IPS-20b (cell line): ENCODE measurements at regions not wholly inside any gene's neighbourhood (a gene's known extent, or its start where the extent isn't known, plus 50 kb on each side); places are given as distances from the start of the nearest gene placed in this dataset.

Source experiments
- H3K27ac ChIP-seq: one replicate; pipeline ENCODE4 v1.5.1; 2013; ENCODE audit warnings: low read length
- H3K27me3 ChIP-seq: 2 replicates; pipeline ENCODE4 v1.6.1; 2013; ENCODE audit warnings: mild to moderate bottlenecking, low read length, inconsistent platforms; ENCODE audit not compliant: insufficient read depth
- H3K36me3 ChIP-seq: 2 replicates; pipeline ENCODE4 v1.6.1; 2013; ENCODE audit warnings: low read depth, mild to moderate bottlenecking, inconsistent platforms, low read length, moderate library complexity; ENCODE audit not compliant: insufficient read depth
- H3K4me1 ChIP-seq: 2 replicates; pipeline ENCODE4 v1.6.1; 2013; ENCODE audit warnings: mild to moderate bottlenecking, control low read depth, inconsistent platforms, low read length, moderate library complexity; ENCODE audit not compliant: insufficient read depth
- H3K4me3 ChIP-seq: 2 replicates; pipeline ENCODE4 v1.5.1; 2013; ENCODE audit warnings: mild to moderate bottlenecking, low read length, inconsistent platforms
- H3K9ac ChIP-seq: 2 replicates; pipeline ENCODE4 v1.6.1; 2013; ENCODE audit warnings: low read depth, mild to moderate bottlenecking, inconsistent platforms, low read length, moderate library complexity
- H3K9me3 ChIP-seq: 2 replicates; pipeline ENCODE4 v1.6.1; 2013; ENCODE audit warnings: mild to moderate bottlenecking, low read depth, low read length, inconsistent platforms; ENCODE audit not compliant: insufficient read depth

DNA sequence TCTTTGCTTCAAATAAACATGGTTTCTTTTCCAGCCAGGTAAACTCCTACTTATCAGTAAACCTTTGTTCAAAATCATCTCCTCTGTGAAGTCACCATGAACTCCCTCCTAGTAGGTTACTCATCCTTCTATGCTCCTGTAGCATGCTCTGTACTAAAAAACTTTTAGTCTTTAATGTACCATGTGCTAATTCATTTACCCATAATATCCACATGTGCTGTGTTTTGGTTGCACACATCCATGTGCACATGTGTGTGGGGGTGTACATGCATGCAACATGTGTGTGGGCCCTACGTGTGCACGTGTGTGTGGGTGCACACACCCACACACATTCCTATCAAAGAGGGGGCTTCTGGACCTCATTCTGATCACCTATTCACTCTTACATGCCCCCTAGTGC is 259.9 kb upstream of the SP4 start:
- H3K9ac ChIP-seq: no peak overlapping the region
- peaks cover 44% of the 10 kb centered on the region; the same call in 1 of the 2 replicates for H3K27me3 ChIP-seq
- peaks cover 40% of the 10 kb centered on the region for H3K4me1 ChIP-seq
- peak overlapping the region; percentile 80 for H3K27ac ChIP-seq
- H3K9me3 ChIP-seq: no peaks in the 10 kb centered on the region
- no peaks in the 10 kb centered on the region for H3K36me3 ChIP-seq
- peak overlapping the region; percentile 10; the same call in 1 of the 2 replicates for H3K4me3 ChIP-seq

DNA sequence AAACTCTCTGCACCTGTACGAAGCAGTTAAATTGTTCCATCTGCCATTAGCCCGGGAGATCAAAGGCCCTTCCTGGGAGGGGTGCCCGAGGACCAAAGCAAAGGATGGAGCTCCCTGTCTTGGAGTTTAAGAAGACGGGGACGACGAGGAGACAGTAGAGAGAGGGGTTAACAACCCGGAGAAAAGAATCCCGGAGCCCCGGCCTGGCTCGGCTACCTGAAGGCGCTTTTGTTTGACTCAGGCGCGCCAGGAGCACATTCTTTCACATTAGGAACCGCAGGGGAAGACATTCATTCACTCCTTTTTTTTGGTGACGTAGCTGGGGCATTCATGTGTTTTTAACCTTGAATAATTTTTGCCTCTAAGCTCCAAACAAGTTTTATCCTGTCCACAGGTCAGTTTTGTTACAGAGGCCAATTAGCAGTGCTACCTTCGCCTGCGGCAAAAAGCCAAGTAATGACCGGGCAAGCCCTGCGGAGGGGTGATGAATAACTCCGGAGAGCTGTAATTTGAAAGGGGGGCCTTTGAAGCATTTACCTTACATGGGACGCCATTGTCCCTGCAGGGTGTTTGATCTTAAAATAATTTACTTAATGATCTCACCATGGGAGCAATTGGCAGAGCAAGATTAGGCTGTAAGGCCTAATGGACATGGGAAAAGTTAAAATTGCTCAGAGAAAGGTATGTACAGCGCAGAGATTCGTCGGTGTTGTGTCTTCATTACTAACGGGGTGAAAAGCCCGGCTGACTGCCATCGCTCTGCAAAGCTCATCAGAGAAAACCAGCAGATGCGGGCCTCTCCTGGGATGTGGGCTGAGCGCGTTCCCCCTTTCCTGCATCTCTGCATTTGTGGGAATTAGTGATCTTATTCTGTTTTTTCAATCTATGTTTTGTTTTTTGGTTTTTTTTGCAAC is 258.0 kb upstream of the SP4 start:
- H3K27me3 ChIP-seq: peaks cover 52% of the 10 kb centered on the region; the same call in 1 of the 2 replicates
- no peaks in the 10 kb centered on the region for H3K9me3 ChIP-seq
- H3K27ac ChIP-seq: peak overlapping the region; percentile 80
- no peaks in the 10 kb centered on the region for H3K36me3 ChIP-seq
- H3K4me3 ChIP-seq: peak overlapping the region; percentile 68
- peaks cover 40% of the 10 kb centered on the region for H3K4me1 ChIP-seq
- peak overlapping the region; percentile 72 for H3K9ac ChIP-seq

DNA sequence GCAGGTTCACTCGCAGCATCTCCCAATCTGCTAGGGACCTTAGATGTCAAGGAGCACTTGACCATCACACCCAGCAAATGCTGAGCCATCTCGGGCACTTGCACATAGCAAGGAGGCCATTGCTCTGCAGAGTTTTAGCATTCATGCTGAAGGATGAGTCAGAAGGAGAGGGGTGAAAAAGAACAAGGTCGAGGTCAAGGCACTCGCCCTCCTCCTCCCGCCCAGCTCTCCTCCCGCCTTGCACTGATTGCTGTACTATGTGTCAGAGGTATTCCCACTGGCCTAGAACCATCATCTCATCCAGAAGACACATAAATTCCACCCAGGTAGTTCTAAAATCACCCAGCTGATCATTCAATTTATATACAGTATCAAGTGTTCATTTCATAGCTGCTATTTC is 255.1 kb upstream of the SP4 start:
- Histone ChIP-seq H3K4me3 (no peak overlapping the region), H3K27ac (no peak overlapping the region), H3K4me1 (peaks cover 30% of the 10 kb centered on the region)

DNA sequence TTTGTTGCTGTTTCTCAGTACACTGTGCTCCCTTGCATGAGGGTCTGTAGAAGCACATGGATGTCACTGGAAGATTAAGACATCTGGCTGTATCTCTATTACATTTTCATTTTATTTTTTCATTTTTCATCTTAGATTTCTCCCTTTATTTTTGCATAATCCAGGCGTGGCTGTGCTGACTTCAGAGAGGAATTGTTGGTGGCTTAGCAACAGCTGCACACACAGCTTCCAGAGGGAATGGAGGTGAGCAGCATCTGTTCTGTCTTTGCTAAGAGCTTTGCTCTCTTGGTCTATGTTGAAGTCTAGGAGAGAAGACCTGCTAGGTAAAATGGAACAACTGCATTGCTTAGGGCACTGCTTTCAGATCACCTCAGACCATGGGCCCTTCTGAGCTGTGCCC is 254.4 kb upstream of the SP4 start:
- Histone ChIP-seq H3K27ac (no peak overlapping the region), H3K9me3 (no peaks in the 10 kb centered on the region), H3K9ac (no peak overlapping the region), H3K4me3 (no peak overlapping the region), H3K36me3 (no peaks in the 10 kb centered on the region), H3K27me3 (peaks cover 52% of the 10 kb centered on the region; the same call in 1 of the 2 replicates), H3K4me1 (peaks cover 23% of the 10 kb centered on the region; the same call in 1 of the 2 replicates)

More for the DNA sequence above, 255.1 kb upstream of the SP4 start:
- peaks cover 52% of the 10 kb centered on the region; the same call in 1 of the 2 replicates for H3K27me3 ChIP-seq
- no peak overlapping the region for H3K9ac ChIP-seq
- no peaks in the 10 kb centered on the region for H3K9me3 ChIP-seq
- no peaks in the 10 kb centered on the region for H3K36me3 ChIP-seq

DNA sequence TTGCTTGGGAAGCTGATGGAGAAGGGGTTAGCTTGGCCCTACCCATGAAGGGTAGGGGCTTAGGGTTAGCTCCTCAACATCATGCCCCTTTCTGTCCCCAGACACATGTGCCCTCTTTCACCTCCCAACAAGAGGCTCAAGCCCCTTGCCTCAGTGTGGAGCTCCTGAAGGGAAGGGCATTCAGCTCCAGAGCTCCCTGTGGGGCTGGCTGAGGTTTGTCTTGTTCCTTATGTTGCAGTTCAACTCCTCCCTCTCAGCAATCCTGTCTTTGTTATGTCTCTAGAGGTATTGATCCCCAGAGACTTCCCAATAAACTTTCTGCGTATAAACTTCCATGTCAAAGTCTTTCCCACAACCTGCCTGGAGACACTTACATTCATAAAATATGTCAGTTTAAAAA is 252.2 kb upstream of the SP4 start:
- Histone ChIP-seq H3K4me3 (no peak overlapping the region), H3K9ac (no peak overlapping the region), H3K9me3 (no peaks in the 10 kb centered on the region), H3K36me3 (no peaks in the 10 kb centered on the region), H3K4me1 (peaks cover 15% of the 10 kb centered on the region; the same call in 1 of the 2 replicates), H3K27ac (no peak overlapping the region), H3K27me3 (peaks cover 30% of the 10 kb centered on the region; the same call in 1 of the 2 replicates)

DNA sequence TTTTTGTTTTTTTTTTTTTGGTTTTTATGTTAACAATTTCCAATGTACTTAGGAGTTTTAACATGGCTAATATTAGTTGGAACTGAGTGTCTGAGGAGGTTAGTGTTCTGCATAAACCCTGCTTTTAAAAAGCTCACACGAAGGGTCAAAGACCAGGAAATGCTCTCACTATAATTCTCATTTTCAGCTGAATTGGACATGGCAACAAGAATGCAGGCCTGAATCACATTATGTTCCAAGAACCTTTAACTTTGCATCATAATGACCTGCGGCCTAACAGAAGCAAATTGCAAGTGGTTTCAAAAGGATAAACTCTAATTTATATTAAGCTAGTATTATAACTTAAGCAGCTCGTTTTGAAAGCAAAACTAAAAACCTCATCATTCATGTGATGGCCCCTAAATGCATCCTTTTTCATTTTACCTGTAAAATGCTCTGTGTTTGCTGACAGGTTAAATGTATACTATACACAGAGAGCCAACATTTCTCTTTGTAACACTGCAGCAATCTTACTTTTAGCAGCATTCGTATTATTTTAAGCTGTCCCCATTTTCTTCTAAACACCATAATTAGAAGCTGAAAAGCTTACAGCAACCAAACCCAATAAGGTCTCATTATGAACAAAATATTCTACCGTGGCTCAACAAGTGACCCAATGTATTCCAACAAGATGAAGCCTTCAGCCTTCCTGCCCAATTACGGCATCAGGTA is 242.8 kb upstream of the SP4 start:
- Histone ChIP-seq H3K27ac (no peak overlapping the region), H3K36me3 (no peaks in the 10 kb centered on the region), H3K9ac (no peak overlapping the region; the same call in 1 of the 2 replicates), H3K27me3 (no peaks in the 10 kb centered on the region), H3K9me3 (no peaks in the 10 kb centered on the region; the same call in 1 of the 2 replicates), H3K4me3 (peak overlapping the region; percentile 9; the same call in 1 of the 2 replicates), H3K4me1 (peaks cover 11% of the 10 kb centered on the region; the same call in 1 of the 2 replicates)

DNA sequence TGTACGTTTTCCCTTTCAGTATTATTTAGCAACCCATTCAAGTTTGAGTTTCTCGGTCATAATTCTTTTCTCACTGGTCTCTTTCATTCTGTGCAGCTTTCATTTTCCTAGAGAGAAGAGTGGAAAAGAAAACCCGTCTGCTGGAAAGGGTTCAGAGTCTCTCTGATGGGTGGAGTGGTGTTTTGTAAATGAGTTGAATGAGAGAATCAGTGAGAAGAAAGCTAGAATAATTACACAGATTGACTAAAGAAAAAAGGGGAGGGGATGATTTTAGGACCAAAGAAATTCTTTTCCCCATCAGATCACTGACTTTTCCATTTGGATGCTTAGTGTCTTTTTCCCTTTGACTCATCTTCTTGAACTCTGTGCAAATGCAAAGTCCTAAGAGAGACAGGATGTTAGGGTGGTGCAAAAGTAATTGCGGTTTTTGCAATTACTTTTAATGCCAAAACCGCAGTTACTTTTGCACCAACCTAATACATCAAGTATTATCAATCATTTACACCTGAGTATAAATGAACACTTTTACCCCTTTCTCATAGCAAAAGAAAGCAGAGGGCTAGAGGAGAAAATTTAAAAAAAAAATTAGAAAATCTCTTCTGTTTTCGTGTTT is 242.1 kb upstream of the SP4 start:
- Histone ChIP-seq H3K27ac (no peak overlapping the region), H3K9ac (no peak overlapping the region), H3K4me3 (no peak overlapping the region; the same call in 1 of the 2 replicates), H3K4me1 (peaks cover 11% of the 10 kb centered on the region; the same call in 1 of the 2 replicates), H3K36me3 (no peaks in the 10 kb centered on the region), H3K9me3 (no peaks in the 10 kb centered on the region; the same call in 1 of the 2 replicates), H3K27me3 (no peaks in the 10 kb centered on the region)

DNA sequence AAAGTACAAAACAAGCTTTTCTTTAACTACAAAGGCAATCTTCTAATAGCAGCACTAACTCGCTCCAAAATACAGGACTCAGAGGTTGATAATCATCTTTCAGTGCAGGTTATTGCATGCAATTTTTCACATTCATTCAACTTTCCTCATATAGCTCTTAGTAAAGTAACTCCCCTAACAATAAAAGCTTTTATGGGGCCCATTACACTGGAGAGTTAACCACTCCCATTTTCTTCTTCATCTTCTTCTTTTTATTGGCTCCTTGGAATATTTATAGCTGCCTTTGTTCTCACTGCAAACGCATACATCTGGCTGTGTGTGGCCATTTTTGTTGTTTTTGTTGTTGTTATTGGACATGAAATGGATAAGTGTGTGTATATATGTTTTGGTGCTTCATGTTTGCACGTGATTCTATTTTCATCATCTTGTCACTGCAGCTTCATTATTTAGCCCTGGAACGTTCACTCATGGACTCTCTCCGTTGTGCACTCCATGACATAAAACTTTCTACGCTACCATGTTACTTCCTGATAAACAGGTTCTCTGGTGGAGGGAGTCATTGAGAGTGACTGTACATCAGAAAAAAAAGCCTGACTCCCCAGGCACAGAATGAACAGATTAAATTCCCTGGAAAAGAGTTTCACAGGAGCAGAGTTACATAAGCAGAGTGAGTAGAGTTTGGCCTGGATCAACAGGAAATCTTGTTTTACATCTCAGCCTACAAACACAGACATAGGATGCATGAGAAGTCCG is 236.4 kb upstream of the SP4 start:
- Histone ChIP-seq H3K9ac (no peak overlapping the region), H3K9me3 (no peaks in the 10 kb centered on the region), H3K36me3 (no peaks in the 10 kb centered on the region), H3K27me3 (no peaks in the 10 kb centered on the region), H3K4me3 (no peak overlapping the region), H3K27ac (no peak overlapping the region), H3K4me1 (peaks cover 3% of the 10 kb centered on the region; the same call in 1 of the 2 replicates)

DNA sequence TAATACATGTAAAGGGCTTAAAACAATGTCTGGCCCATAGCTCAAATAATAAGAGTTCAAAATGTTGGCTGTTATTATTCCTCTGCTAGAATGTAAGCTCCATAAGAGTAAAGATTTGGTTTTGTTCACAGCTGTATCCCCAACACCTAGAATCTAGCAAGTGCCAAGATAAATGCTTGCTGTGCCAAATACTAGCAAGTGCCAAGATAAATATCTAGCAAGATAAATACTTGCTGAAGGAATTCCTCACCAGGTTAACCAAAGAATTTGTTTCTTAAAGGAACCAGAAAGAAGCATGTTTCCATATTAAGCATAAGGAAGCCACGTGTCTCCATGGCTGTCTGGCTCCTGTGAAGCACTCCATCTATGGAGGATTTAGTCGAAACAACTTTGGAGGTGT is 235.2 kb upstream of the SP4 start:
- Histone ChIP-seq H3K9ac (no peak overlapping the region), H3K9me3 (no peaks in the 10 kb centered on the region), H3K27me3 (no peaks in the 10 kb centered on the region), H3K36me3 (no peaks in the 10 kb centered on the region), H3K27ac (no peak overlapping the region), H3K4me3 (no peak overlapping the region), H3K4me1 (peaks cover 3% of the 10 kb centered on the region; the same call in 1 of the 2 replicates)

DNA sequence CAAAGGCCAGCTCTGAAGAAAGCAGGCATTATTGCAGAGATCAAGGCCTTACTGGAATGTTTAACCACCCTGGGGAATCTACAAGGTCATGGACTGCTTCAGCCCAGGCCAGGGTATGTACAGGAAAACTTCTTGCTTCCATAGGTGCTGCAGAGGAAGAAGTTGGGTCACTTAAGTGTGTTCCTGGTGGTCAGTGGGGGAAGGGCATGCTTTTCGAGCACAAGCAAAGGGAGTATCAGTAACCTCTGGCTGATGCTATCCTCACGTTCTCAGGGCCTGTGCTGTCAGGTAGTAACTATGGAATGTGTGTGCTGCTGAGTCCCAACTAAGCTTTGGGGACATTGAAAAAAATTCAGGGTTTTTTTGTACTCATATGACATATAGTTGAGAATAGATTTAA is 234.0 kb upstream of the SP4 start:
- Histone ChIP-seq H3K9me3 (no peaks in the 10 kb centered on the region), H3K4me3 (no peak overlapping the region), H3K9ac (no peak overlapping the region), H3K27ac (no peak overlapping the region), H3K4me1 (peaks cover 3% of the 10 kb centered on the region; the same call in 1 of the 2 replicates), H3K27me3 (no peaks in the 10 kb centered on the region), H3K36me3 (no peaks in the 10 kb centered on the region)

DNA sequence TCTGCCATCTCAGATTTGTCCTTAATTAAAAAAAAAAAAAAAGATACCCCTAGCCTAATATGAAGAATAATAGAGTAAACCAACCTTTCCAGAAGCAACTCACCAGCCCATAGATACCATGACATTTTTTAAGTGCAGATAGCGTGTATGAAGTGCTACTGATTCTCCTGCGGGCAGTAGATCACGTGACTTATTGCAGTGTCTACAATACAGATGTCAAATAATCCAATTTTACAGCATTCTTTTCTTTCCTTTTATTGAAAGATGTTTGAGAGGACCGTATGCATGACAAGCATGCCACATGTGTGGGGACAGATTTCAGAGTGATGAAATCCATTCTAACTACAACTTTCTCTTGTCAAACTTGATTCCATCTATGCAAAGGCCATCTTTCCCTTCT is 232.9 kb upstream of the SP4 start:
- Histone ChIP-seq H3K9me3 (no peaks in the 10 kb centered on the region), H3K27me3 (no peaks in the 10 kb centered on the region), H3K9ac (no peak overlapping the region), H3K36me3 (no peaks in the 10 kb centered on the region), H3K27ac (no peak overlapping the region), H3K4me1 (peaks cover 3% of the 10 kb centered on the region; the same call in 1 of the 2 replicates), H3K4me3 (no peak overlapping the region)
